H9 (cell line): ENCODE measurements at regions not wholly inside any gene's neighbourhood (a gene's known extent, or its start where the extent isn't known, plus 50 kb on each side); places are given as distances from the start of the nearest gene placed in this dataset.
"Not testable (repeated sequence)": the region's sequence is repeated elsewhere in the genome, so short reads cannot be mapped to it uniquely, and the experiment has no call there.

Experiments
- DNase-seq: peaks from one replicate; pipeline ENCODE4 v3.0.0-alpha.2; 2017
- H2AFZ ChIP-seq: one replicate; pipeline ENCODE4 v1.6.1; 2013; ENCODE audit warnings: mild to moderate bottlenecking, low read length, control low read depth, moderate library complexity
- H2AK5ac ChIP-seq: 2 replicates; pipeline ENCODE4 v1.6.1; 2013; ENCODE audit warnings: low read length, control low read depth, mixed read lengths; ENCODE audit not compliant: insufficient read length
- H2BK120ac ChIP-seq: one replicate; pipeline ENCODE4 v1.6.1; 2013; ENCODE audit warnings: low read depth, mild to moderate bottlenecking, low read length, control low read depth, inconsistent platforms; ENCODE audit not compliant: poor library complexity, severe bottlenecking
- H2BK12ac ChIP-seq: 2 replicates; pipeline ENCODE4 v1.6.1; 2013; ENCODE audit warnings: low read length, control low read depth, mixed read lengths, low read depth; ENCODE audit not compliant: insufficient read length
- H2BK15ac ChIP-seq: 2 replicates; pipeline ENCODE4 v1.6.1; 2013; ENCODE audit warnings: low read depth, low read length, control low read depth
- H2BK20ac ChIP-seq: one replicate; pipeline ENCODE4 v1.6.1; 2013; ENCODE audit warnings: low read depth, mild to moderate bottlenecking, low read length, control low read depth, inconsistent platforms; ENCODE audit not compliant: poor library complexity, severe bottlenecking
- H2BK5ac ChIP-seq: 2 replicates; pipeline ENCODE4 v1.6.1; 2013; ENCODE audit warnings: low read length, control low read depth, mixed read lengths; ENCODE audit not compliant: insufficient read length
- H3K14ac ChIP-seq: 2 replicates; pipeline ENCODE4 v1.6.1; 2013; ENCODE audit warnings: low read length, control low read depth; ENCODE audit not compliant: insufficient read depth
- H3K18ac ChIP-seq: 2 replicates; pipeline ENCODE4 v1.6.1; 2013; ENCODE audit warnings: low read depth, mild to moderate bottlenecking, mixed read lengths, low read length, control low read depth; ENCODE audit not compliant: insufficient read length
- H3K23ac ChIP-seq: 2 replicates; pipeline ENCODE4 v1.6.1; 2013; ENCODE audit warnings: low read length, control low read depth, mixed read lengths, low read depth; ENCODE audit not compliant: insufficient read length
- H3K23me2 ChIP-seq: 2 replicates; pipeline ENCODE4 v1.6.1; 2013; ENCODE audit warnings: low read depth, mild to moderate bottlenecking, mixed read lengths, low read length, control low read depth; ENCODE audit not compliant: insufficient read length, poor library complexity, severe bottlenecking
- H3K27ac ChIP-seq: 2 replicates; pipeline ENCODE4 v1.5.1; 2013; ENCODE audit warnings: low read length, control low read depth, mixed read lengths, low read depth; ENCODE audit not compliant: insufficient read length
- H3K27me3 ChIP-seq: 2 replicates; pipeline ENCODE4 v1.6.1; 2013; ENCODE audit warnings: low read length, control low read depth, inconsistent platforms; ENCODE audit not compliant: insufficient read depth
- H3K4ac ChIP-seq: 2 replicates; pipeline ENCODE4 v1.6.1; 2013; ENCODE audit warnings: low read depth, mild to moderate bottlenecking, control low read depth, inconsistent platforms, low read length, moderate library complexity
- H3K4me1 ChIP-seq: 2 replicates; pipeline ENCODE4 v1.6.1; 2013; ENCODE audit warnings: low read length, control low read depth, inconsistent platforms; ENCODE audit not compliant: insufficient read depth
- H3K4me2 ChIP-seq: 2 replicates; pipeline ENCODE4 v1.6.1; 2013; ENCODE audit warnings: low read length, control low read depth, mixed read lengths; ENCODE audit not compliant: insufficient read length, insufficient read depth
- H3K56ac ChIP-seq: 2 replicates; pipeline ENCODE4 v1.6.1; 2013; ENCODE audit warnings: low read depth, mild to moderate bottlenecking, mixed read lengths, low read length, control low read depth; ENCODE audit not compliant: insufficient read length
- H3K79me1 ChIP-seq: 2 replicates; pipeline ENCODE4 v1.6.1; 2013; ENCODE audit warnings: low read depth, mild to moderate bottlenecking, moderate library complexity, low read length, control low read depth, inconsistent platforms; ENCODE audit not compliant: insufficient read depth, poor library complexity, severe bottlenecking
- H3K79me2 ChIP-seq: 2 replicates; pipeline ENCODE4 v1.6.1; 2013; ENCODE audit warnings: low read length, control low read depth, inconsistent platforms; ENCODE audit not compliant: insufficient read depth
- H3K9ac ChIP-seq: 2 replicates; pipeline ENCODE4 v1.6.1; 2013; ENCODE audit warnings: low read length, control low read depth, mixed read lengths; ENCODE audit not compliant: insufficient read length; ENCODE audit errors: extremely low read depth
- H3K9me3 ChIP-seq: one replicate; pipeline ENCODE4 v1.6.1; 2013; ENCODE audit warnings: low read depth, low read length, inconsistent platforms; ENCODE audit not compliant: control insufficient read depth
- H3T11ph ChIP-seq: one replicate; pipeline ENCODE4 v1.6.1; 2013; ENCODE audit warnings: mild to moderate bottlenecking, low read length, control low read depth, inconsistent platforms
- H4K20me1 ChIP-seq: one replicate; pipeline ENCODE4 v1.6.1; 2013; ENCODE audit not compliant: control insufficient read depth, insufficient read length, insufficient read depth
- H4K5ac ChIP-seq: 2 replicates; pipeline ENCODE4 v1.6.1; 2013; ENCODE audit warnings: low read depth, mild to moderate bottlenecking, mixed read lengths, low read length, control low read depth; ENCODE audit not compliant: insufficient read length
- H4K8ac ChIP-seq: replicated peaks from 2 replicates; pipeline ENCODE4 v1.6.1; 2013; ENCODE audit warnings: low read length, control low read depth, mixed read lengths, low read depth; ENCODE audit not compliant: insufficient read length
- H4K91ac ChIP-seq: 2 replicates; pipeline ENCODE4 v1.6.1; 2013; ENCODE audit warnings: low read depth, mild to moderate bottlenecking, moderate library complexity, mixed read lengths, low read length, control low read depth; ENCODE audit not compliant: insufficient read length
- H3K27ac Mint-ChIP-seq, 3 experiments: 2 replicates in 2 of 3; 3 replicates in 1 of 3; pipeline ENCODE4 v1.8.0; 2020 to 2021; ENCODE audit warnings: mixed read lengths in 3 of 3, mild to moderate bottlenecking in 1 of 3, moderate library complexity in 1 of 3
- H3K27me3 Mint-ChIP-seq: 2 replicates; pipeline ENCODE4 v1.8.0; 2021; ENCODE audit warnings: low read depth, mild to moderate bottlenecking, moderate library complexity, mixed read lengths
- H3K36me3 Mint-ChIP-seq, 3 experiments: 2 replicates in 2 of 3; 3 replicates in 1 of 3; pipeline ENCODE4 v1.8.0; 2020 to 2021; ENCODE audit warnings: low read depth in 3 of 3, mixed read lengths in 3 of 3; ENCODE audit not compliant: insufficient read depth in 1 of 3
- H3K4me1 Mint-ChIP-seq, 2 experiments: 2 replicates each; pipeline ENCODE4 v1.8.0; 2020; ENCODE audit warnings: mixed read lengths in 2 of 2
- H3K4me3 Mint-ChIP-seq, 2 experiments: 2 replicates in 1 of 2; 3 replicates in 1 of 2; pipeline ENCODE4 v1.8.0; 2020 to 2021; ENCODE audit warnings: mild to moderate bottlenecking in 2 of 2, mixed read lengths in 2 of 2, moderate library complexity in 1 of 2
- H3K9me3 Mint-ChIP-seq, 2 experiments: 2 replicates in 1 of 2; 3 replicates in 1 of 2; pipeline ENCODE4 v1.8.0; 2020; ENCODE audit warnings: mild to moderate bottlenecking in 2 of 2, mixed read lengths in 2 of 2, moderate library complexity in 1 of 2
- WGBS: extraction: QIAGEN DNeasy Blood & Tissue Kit; methylation state at CpG from one replicate; pipeline ENCODE4 v1.1.7; 2013; ENCODE audit warnings: missing lambda C conversion rate, low lambda C conversion rate, mixed read lengths; ENCODE audit not compliant: insufficient read length; ENCODE audit errors: extremely low coverage; 5-methylcytosine and 5-hydroxymethylcytosine counted together

DNA sequence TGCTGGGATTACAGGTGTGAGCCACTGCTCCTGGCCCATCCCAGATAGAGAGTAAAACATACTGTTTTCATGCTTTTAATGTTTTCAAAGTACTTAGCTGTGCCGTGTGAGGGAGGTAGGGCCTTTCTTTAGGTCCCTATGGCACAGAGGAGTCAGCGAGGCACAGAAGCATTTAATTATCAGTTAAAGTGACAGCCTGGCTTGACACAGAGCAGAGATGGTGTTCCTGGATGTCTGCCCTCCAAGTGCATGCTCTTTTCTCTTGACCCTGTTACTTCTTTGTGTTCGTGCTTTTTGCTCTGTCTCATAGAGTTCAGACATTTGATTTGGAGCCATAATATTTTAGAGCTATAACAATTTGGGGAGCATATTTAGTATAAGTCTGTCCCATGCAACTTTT is 199.5 kb downstream of the ANKRD36 start:
- DNase-seq, H3K79me2 ChIP-seq, H3K23ac ChIP-seq, H2BK20ac ChIP-seq, H3K27me3 ChIP-seq, H3K27ac Mint-ChIP-seq, H3K9ac ChIP-seq, H2BK5ac ChIP-seq, H3K27me3 Mint-ChIP-seq, H3K4ac ChIP-seq, H3K36me3 Mint-ChIP-seq, H2AFZ ChIP-seq, H4K91ac ChIP-seq, H3K79me1 ChIP-seq, H3K18ac ChIP-seq, H3K9me3 ChIP-seq, H3K27ac ChIP-seq, H2AK5ac ChIP-seq, H3K9me3 Mint-ChIP-seq, H3K23me2 ChIP-seq, H3K4me2 ChIP-seq, H3T11ph ChIP-seq, H3K4me1 Mint-ChIP-seq, H2BK120ac ChIP-seq, H3K4me1 ChIP-seq, H4K8ac ChIP-seq, H4K20me1 ChIP-seq, H3K14ac ChIP-seq, H2BK15ac ChIP-seq, H3K4me3 Mint-ChIP-seq, H2BK12ac ChIP-seq, H4K5ac ChIP-seq, H3K56ac ChIP-seq: not testable (repeated sequence)
- WGBS: no CpG with 5 or more reads among the region's 3 CpGs

DNA sequence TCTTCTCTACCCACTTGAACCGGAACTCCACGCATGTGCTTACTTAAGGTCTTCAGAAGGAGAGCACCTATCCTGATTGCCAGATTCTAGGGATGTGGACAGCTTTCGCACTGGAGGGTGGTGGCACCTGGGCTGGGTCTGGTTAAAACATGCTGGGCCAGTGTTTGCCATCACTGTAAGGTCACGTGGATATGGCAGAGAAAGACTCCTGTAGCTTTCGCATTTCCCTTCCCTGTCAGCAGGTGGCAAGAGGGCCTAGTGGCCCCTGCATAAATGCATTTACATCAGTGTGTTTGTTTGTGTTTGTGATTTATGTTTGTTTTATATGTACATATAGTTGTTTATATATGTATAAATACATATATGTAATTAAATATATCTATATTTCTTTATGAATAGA is 192.5 kb downstream of the ANKRD36 start:
- not testable (repeated sequence) for H3K56ac ChIP-seq, H3K27ac ChIP-seq, H4K8ac ChIP-seq, H2BK15ac ChIP-seq, H3K9me3 Mint-ChIP-seq, H2AFZ ChIP-seq, H3K4me3 Mint-ChIP-seq, H2BK120ac ChIP-seq, H2AK5ac ChIP-seq, H4K91ac ChIP-seq, H3K4me1 Mint-ChIP-seq, H3K23me2 ChIP-seq, H2BK20ac ChIP-seq, H3K4me2 ChIP-seq, H2BK5ac ChIP-seq, H2BK12ac ChIP-seq, H3K23ac ChIP-seq, H3K27ac Mint-ChIP-seq, H3K27me3 Mint-ChIP-seq, H3K4me1 ChIP-seq, H4K20me1 ChIP-seq, H4K5ac ChIP-seq, H3K4ac ChIP-seq, H3K79me1 ChIP-seq, H3K18ac ChIP-seq, H3T11ph ChIP-seq, H3K9ac ChIP-seq, H3K27me3 ChIP-seq, H3K36me3 Mint-ChIP-seq, H3K79me2 ChIP-seq, H3K14ac ChIP-seq, DNase-seq, H3K9me3 ChIP-seq
- WGBS: no CpG with 5 or more reads among the region's 5 CpGs

DNA sequence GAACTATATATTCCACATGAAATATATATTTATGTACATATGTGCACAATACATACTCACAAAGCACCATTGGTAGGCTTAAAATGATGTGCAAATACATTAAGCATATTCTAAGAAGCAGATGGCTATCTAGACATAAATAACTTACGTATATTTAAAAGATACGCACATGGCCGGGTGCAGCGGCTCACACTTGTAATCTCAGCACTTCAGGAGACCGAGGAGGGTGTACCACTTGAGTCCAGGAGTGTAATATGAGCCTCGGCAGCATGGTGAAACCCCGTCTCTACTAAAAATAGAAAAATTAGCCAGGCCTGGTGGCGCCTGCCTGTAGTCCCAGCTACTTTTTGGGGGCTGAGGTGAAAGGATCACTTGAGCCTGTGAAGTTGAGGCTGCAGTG is 189.9 kb downstream of the ANKRD36 start:
- H3K4ac ChIP-seq, H3K23me2 ChIP-seq, H2BK120ac ChIP-seq, H3K4me1 ChIP-seq, H3K79me2 ChIP-seq, H3K4me1 Mint-ChIP-seq, H3K27ac Mint-ChIP-seq, H4K8ac ChIP-seq, H3K14ac ChIP-seq, H3K9ac ChIP-seq, H4K5ac ChIP-seq, H3K9me3 Mint-ChIP-seq, H3K23ac ChIP-seq, H3K4me2 ChIP-seq, H2BK5ac ChIP-seq, H4K20me1 ChIP-seq, H3K27me3 ChIP-seq, H3K18ac ChIP-seq, H3K36me3 Mint-ChIP-seq, H3K9me3 ChIP-seq, DNase-seq, H3K27ac ChIP-seq, H3T11ph ChIP-seq, H3K27me3 Mint-ChIP-seq, H4K91ac ChIP-seq, H2BK20ac ChIP-seq, H2AK5ac ChIP-seq, H3K79me1 ChIP-seq, H2BK15ac ChIP-seq, H2AFZ ChIP-seq, H2BK12ac ChIP-seq, H3K56ac ChIP-seq, H3K4me3 Mint-ChIP-seq: not testable (repeated sequence)
- no CpG with 5 or more reads among the region's 8 CpGs for WGBS
